Mesenchymal stem cell (in vitro differentiated cells and primary cell): ENCODE measurements at regions not wholly inside any gene's neighbourhood (a gene's known extent, or its start where the extent isn't known, plus 50 kb on each side); places are given as distances from the start of the nearest gene placed in this dataset.
"Not testable (repeated sequence)": the region's sequence is repeated elsewhere in the genome, so short reads cannot be mapped to it uniquely, and the experiment has no call there.

Experiments used
- DNase-seq: peaks from one replicate; pipeline ENCODE4 v3.0.0-alpha.2; 2013
- H2AFZ ChIP-seq: one replicate; pipeline ENCODE4 v1.6.1; 2013; ENCODE audit warnings: low read depth, mild to moderate bottlenecking, control low read depth, inconsistent platforms, low read length, moderate library complexity
- H2AK5ac ChIP-seq: 2 replicates; pipeline ENCODE4 v1.6.1; 2013; ENCODE audit warnings: low read length, moderate library complexity, mild to moderate bottlenecking, inconsistent platforms; ENCODE audit not compliant: severe bottlenecking
- H2BK120ac ChIP-seq: one replicate; pipeline ENCODE4 v1.6.1; 2013; ENCODE audit warnings: low read depth, mild to moderate bottlenecking, inconsistent platforms, low read length, moderate library complexity
- H2BK12ac ChIP-seq, 2 experiments: one replicate each; pipeline ENCODE4 v1.6.1; 2013; ENCODE audit warnings: inconsistent platforms in 2 of 2, low read length in 2 of 2, mild to moderate bottlenecking in 2 of 2, moderate library complexity in 2 of 2, control low read depth in 1 of 2
- H2BK15ac ChIP-seq: one replicate; pipeline ENCODE4 v1.6.1; 2013; ENCODE audit warnings: mild to moderate bottlenecking, low read depth, inconsistent platforms; ENCODE audit not compliant: poor library complexity, severe bottlenecking
- H2BK5ac ChIP-seq: 2 replicates; pipeline ENCODE4 v1.6.1; 2013; ENCODE audit warnings: low read depth, mild to moderate bottlenecking, low read length, control low read depth, inconsistent platforms; ENCODE audit not compliant: poor library complexity, severe bottlenecking
- H3K14ac ChIP-seq, 2 experiments: one replicate each; pipeline ENCODE4 v1.6.1; 2013; ENCODE audit warnings: inconsistent platforms in 2 of 2, low read length in 2 of 2, control low read depth in 1 of 2, mild to moderate bottlenecking in 1 of 2, moderate library complexity in 1 of 2
- H3K18ac ChIP-seq, 2 experiments: one replicate each; pipeline ENCODE4 v1.6.1; 2013; ENCODE audit warnings: inconsistent platforms in 2 of 2, low read length in 2 of 2, control low read depth in 1 of 2, low read depth in 1 of 2, mild to moderate bottlenecking in 1 of 2
- H3K23ac ChIP-seq, 2 experiments: one replicate each; pipeline ENCODE4 v1.6.1; 2013; ENCODE audit warnings: inconsistent platforms in 2 of 2, low read length in 2 of 2, mild to moderate bottlenecking in 2 of 2, moderate library complexity in 2 of 2, control low read depth in 1 of 2
- H3K27ac ChIP-seq: 2 replicates; pipeline ENCODE4 v1.5.1; 2013; ENCODE audit warnings: mild to moderate bottlenecking, moderate library complexity, low read length, control low read depth, inconsistent platforms; ENCODE audit not compliant: poor library complexity, severe bottlenecking
- H3K27me3 ChIP-seq, 2 experiments: 2 replicates each; pipeline versions ENCODE4 v1.6.1 to v1.7.0; 2013; ENCODE audit warnings: low read length in 2 of 2, mild to moderate bottlenecking in 2 of 2, moderate library complexity in 2 of 2, control low read depth in 1 of 2, inconsistent platforms in 1 of 2; ENCODE audit not compliant: control insufficient read depth in 1 of 2, insufficient read depth in 1 of 2
- H3K36me3 ChIP-seq, 2 experiments: 2 replicates each; pipeline versions ENCODE4 v1.6.1 to v1.7.0; 2013; ENCODE audit warnings: low read length in 2 of 2, control low read depth in 1 of 2, inconsistent platforms in 1 of 2, low read depth in 1 of 2, mild to moderate bottlenecking in 1 of 2; ENCODE audit not compliant: insufficient read depth in 2 of 2, control insufficient read depth in 1 of 2
- H3K4ac ChIP-seq, 2 experiments: one replicate each; pipeline ENCODE4 v1.6.1; 2013; ENCODE audit warnings: inconsistent platforms in 2 of 2, low read length in 2 of 2, mild to moderate bottlenecking in 2 of 2, moderate library complexity in 2 of 2, control low read depth in 1 of 2, low read depth in 1 of 2
- H3K4me1 ChIP-seq: 2 replicates; pipeline ENCODE4 v1.6.1; 2013; ENCODE audit warnings: low read depth, low read length, control low read depth; ENCODE audit not compliant: control insufficient read depth, insufficient read depth
- H3K4me2 ChIP-seq: 2 replicates; pipeline ENCODE4 v1.6.1; 2013; ENCODE audit warnings: low read length, mild to moderate bottlenecking, inconsistent platforms; ENCODE audit not compliant: poor library complexity, severe bottlenecking
- H3K4me3 ChIP-seq, 2 experiments: 2 replicates each; pipeline versions ENCODE4 v1.5.1 to v1.7.0; 2013; ENCODE audit warnings: low read length in 2 of 2, mild to moderate bottlenecking in 2 of 2, control low read depth in 1 of 2, low read depth in 1 of 2; ENCODE audit not compliant: insufficient read depth in 1 of 2
- H3K79me1 ChIP-seq: replicated peaks from 2 replicates; pipeline ENCODE4 v1.6.1; 2013; ENCODE audit warnings: mild to moderate bottlenecking, control low read depth, low read length, inconsistent platforms; ENCODE audit not compliant: poor library complexity, severe bottlenecking
- H3K9ac ChIP-seq: 2 replicates; pipeline ENCODE4 v1.7.0; 2013; ENCODE audit warnings: mild to moderate bottlenecking, low read length, moderate library complexity
- H3K9me3 ChIP-seq: 2 replicates; pipeline ENCODE4 v1.7.0; 2013; ENCODE audit warnings: mild to moderate bottlenecking, low read length; ENCODE audit not compliant: control insufficient read depth
- H4K8ac ChIP-seq: one replicate; pipeline ENCODE4 v1.6.1; 2013; ENCODE audit warnings: inconsistent platforms, mild to moderate bottlenecking, low read length, moderate library complexity
- H4K91ac ChIP-seq: one replicate; pipeline ENCODE4 v1.6.1; 2013; ENCODE audit warnings: mild to moderate bottlenecking, low read length, inconsistent platforms
- WGBS: methylation state at CpG from one replicate; pipeline ENCODE4 v1.1.7; 2013; ENCODE audit warnings: mixed read lengths; 5-methylcytosine and 5-hydroxymethylcytosine counted together

DNA sequence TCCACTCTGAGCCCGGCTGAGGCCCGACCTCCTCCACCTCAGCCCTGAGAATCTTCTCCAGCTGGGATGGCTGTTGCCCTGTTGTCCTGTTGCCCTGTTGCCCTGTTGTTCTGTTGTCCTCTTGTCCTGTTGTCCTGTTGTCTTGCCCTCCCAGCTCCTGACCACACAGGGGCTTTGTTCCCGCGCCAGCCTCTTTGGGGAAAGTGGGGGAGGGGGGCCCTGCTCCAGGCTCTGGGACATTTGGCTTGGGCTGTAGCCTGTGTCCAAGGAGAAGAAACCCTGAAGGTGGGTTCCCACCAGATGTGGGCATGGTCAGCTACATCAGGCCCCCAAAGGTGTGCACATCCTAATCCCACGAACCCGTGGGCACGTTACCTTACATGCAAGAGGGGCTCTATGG is 113.5 kb upstream of the FAM20C start:
- DNase-seq, H3K4ac ChIP-seq, H2AK5ac ChIP-seq, H2AFZ ChIP-seq, H3K9me3 ChIP-seq, H4K91ac ChIP-seq, H3K27ac ChIP-seq, H3K18ac ChIP-seq, H3K9ac ChIP-seq, H2BK15ac ChIP-seq, H3K4me1 ChIP-seq, H3K14ac ChIP-seq, H3K4me2 ChIP-seq, H2BK120ac ChIP-seq, H3K79me1 ChIP-seq, H4K8ac ChIP-seq, H2BK12ac ChIP-seq, H3K4me3 ChIP-seq, H2BK5ac ChIP-seq, H3K23ac ChIP-seq: not testable (repeated sequence)
- 96% methylated on average over 5 of the region's 7 CpGs for WGBS
- peaks cover 0 to 12% of the 10 kb centered on the region in 2 experiments for H3K36me3 ChIP-seq
- peaks cover 5 to 21% of the 10 kb centered on the region in 2 experiments for H3K27me3 ChIP-seq

DNA sequence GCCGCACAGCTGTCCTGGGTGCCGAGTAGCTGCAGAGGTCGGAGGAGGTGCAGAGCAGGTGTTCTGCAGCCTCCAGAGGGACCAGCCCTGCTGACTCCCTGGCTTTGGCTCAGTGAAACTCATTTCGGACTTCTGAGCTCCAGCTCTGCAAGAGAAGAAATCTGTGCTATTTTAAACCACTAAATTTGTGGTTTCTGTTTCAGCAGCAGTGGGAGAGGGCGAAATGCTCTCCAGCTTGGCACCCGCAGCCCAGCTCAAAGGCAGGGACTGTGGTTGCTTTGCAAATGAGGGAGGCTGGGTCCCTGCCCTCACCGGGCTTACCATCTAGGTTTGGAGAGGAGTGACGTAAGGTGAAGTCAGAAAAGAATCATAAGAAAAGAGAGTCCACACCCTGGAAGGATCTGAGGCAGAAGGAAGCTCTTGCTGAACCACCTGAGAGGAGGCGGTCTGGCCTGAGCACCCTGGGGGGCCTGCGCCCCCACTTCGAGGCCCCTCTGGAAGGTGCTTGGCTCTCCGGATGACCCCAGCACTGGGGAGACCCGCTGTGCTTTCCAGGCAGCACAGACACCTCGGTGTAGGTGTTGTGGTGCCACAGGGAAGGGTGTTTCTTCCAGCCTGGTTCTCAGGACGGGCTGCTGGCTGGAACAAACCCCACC is 112.8 kb upstream of the FAM20C start:
- not testable (repeated sequence) for DNase-seq, H4K91ac ChIP-seq, H3K9me3 ChIP-seq, H3K4ac ChIP-seq, H3K4me1 ChIP-seq, H3K27ac ChIP-seq, H2BK12ac ChIP-seq, H2AK5ac ChIP-seq, H4K8ac ChIP-seq, H2AFZ ChIP-seq, H3K4me2 ChIP-seq, H3K9ac ChIP-seq, H3K23ac ChIP-seq, H3K14ac ChIP-seq, H3K18ac ChIP-seq, H2BK15ac ChIP-seq, H3K4me3 ChIP-seq, H2BK5ac ChIP-seq, H2BK120ac ChIP-seq, H3K79me1 ChIP-seq
- WGBS = 91% methylated on average over 8 of the region's 15 CpGs
- Histone ChIP-seq H3K27me3 (peaks cover 5 to 21% of the 10 kb centered on the region in 2 experiments), H3K36me3 (peaks cover 0 to 12% of the 10 kb centered on the region in 2 experiments)

DNA sequence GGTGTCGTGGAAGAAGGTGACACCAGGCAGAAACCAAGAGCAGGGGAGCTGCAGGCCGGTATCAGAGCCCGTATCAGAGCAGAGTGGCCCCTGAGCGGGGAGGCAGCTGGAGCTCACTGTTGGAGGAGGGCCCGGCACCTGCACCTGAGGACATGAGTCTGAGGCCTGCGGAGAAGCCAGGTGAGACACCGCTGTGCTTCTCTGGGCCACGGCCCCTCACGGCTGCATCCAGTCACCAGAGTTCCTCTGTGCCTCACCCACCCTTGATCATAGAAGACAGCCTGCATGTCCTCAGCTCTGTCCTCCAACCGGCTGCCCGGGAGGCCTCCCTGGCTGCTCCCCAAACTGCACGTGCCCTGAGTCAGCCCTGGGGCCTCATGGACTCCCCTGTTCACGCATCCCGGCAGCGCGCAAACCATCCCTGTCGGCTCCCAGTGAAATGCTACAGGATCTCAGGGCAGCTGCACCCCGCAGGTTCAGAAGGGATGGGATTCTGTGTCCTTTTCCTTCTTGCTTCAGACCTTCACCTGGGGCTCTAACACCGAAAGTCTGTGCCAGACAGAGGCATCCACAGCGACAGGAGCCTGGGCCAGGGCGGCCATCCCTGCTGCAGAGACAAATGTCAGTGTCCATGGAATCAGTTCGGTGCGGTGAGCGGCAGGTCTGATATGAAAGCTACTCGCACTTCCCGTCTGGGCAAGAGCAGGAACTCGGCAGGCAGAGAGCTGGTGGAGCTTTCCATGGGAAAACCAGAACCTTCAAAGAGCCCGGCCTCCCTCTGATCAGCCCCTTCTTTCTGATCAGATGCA is 111.9 kb upstream of the FAM20C start:
- H3K79me1 ChIP-seq = no peaks in the 10 kb centered on the region
- H3K9ac ChIP-seq = no peak overlapping the region
- DNase-seq = no peak
- no peak overlapping the region for H3K18ac ChIP-seq
- H3K27me3 ChIP-seq = peaks cover 5 to 21% of the 10 kb centered on the region in 2 experiments
- no peak overlapping the region for H2BK120ac ChIP-seq
- H3K14ac ChIP-seq = no peak overlapping the region
- no peak overlapping the region for H2AFZ ChIP-seq
- no peak overlapping the region for H2AK5ac ChIP-seq
- H4K91ac ChIP-seq = no peak overlapping the region
- no peak overlapping the region for H3K4me2 ChIP-seq
- H4K8ac ChIP-seq = no peak overlapping the region
- H3K36me3 ChIP-seq = peaks cover 0 to 12% of the 10 kb centered on the region in 2 experiments
- H3K23ac ChIP-seq = no peak overlapping the region
- no peak overlapping the region for H3K27ac ChIP-seq
- H3K9me3 ChIP-seq = no peaks in the 10 kb centered on the region
- H2BK12ac ChIP-seq = no peak overlapping the region
- H2BK15ac ChIP-seq = no peak overlapping the region
- H3K4ac ChIP-seq = no peak overlapping the region
- H2BK5ac ChIP-seq = no peak overlapping the region
- H3K4me1 ChIP-seq = peaks cover 5% of the 10 kb centered on the region
- WGBS = 89% methylated on average over 28 of the region's 28 CpGs
- no peak overlapping the region for H3K4me3 ChIP-seq
